NT2/D1 (cell line): ENCODE measurements at regions not wholly inside any gene's neighbourhood (a gene's known extent, or its start where the extent isn't known, plus 50 kb on each side); places are given as distances from the start of the nearest gene placed in this dataset.

Source experiments
- SUZ12 ChIP-seq: IDR thresholded peaks from 2 replicates; pipeline ENCODE4 v1.6.1; 2011; ENCODE audit not compliant: insufficient read length, insufficient read depth; ENCODE audit errors: extremely low read depth
- ZNF274 ChIP-seq: IDR thresholded peaks from 2 replicates; pipeline ENCODE4 v1.6.1; 2011; ENCODE audit warnings: mild to moderate bottlenecking, low read depth, low read length

- no peak for TF ChIP-seq SUZ12
- no peak for TF ChIP-seq ZNF274
These were observed 209.2 kb downstream of the ENC1 start for GRCh38 chr5:74431290-74431669.
